ENCODE measurements at regions not wholly inside any gene's neighbourhood (a gene's known extent, or its start where the extent isn't known, plus 50 kb on each side); places are given as distances from the start of the nearest gene placed in this dataset.

DNA sequence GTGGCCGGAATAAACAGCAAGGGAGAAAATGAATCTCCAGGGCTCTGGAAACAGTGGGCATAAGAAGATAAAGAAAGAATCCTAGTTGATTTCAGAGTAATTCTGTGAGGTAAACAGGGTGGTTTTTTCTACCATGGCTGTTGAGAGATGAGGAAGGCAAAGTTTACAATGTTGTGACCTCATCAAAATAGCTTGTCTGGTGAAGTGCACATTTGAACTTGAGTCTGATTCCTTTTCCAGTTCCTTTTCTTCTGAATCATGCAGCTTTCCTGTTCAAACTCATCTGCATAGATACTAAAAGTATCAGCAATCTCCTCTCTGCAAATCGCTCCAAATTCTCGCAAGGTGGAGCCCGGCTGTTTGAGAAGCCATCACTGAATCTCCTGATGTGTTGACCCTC is 161.7 kb downstream of the PLPP3 start:
- DNase-seq, result no peak

DNA sequence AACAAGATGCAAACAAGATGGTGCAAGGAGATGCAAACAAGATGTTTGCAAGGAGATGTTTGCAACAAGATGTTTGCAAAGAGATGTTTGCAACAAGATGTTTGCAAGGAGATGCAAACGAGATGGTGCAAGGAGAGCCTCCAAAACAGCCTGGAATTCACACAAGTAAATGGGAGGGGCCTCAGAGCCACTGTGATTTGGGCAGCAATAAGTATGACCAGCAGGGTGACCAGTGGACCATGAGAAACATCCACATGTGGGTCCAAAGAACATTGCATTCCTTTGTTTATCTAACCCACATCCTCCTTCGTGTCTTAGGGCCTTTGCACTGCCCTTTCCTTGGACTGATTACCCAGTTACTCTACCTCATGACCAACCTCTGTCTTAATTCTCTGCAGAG is 162.9 kb downstream of the PLPP3 start:
- no peak for DNase-seq

DNA sequence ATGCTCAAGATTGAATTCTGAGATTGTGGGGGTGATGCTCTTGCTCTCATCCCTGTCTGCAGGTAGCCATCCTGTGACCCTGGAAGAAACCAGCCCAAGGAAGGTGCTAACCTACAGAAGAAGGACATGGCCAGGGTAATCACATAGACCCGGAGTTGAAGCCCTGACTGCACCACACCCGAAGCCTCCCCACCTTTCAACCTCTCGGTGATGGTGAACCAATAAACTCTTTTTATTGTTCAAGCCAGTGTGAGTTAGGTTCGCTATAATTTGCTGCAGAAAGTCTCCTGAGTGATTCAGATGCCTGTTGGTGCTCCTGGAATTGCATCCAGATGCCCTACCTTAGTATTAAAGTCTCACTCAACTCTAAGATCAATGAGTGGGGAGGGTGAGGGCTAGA is 163.6 kb downstream of the PLPP3 start:
- no peak for DNase-seq

DNA sequence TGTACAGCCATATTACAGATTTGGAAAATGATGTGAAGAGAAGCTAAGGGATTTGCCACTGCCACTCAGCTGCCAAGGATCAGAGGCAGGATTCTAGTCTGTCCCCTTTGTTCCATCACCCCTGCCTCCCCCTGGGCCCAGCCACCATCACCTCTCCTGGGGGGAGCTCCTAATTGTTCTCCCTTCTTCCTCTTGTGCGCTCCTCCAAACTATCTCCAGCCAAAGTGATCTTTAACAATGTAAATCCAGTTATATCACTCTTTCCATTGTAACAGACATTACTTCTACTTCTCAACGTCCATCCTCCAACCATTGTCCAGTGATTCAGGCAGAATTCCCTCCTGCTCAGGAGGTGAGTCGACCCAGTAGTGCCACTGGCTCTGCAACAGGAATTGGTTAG is 164.1 kb downstream of the PLPP3 start:
- no peak for DNase-seq

DNA sequence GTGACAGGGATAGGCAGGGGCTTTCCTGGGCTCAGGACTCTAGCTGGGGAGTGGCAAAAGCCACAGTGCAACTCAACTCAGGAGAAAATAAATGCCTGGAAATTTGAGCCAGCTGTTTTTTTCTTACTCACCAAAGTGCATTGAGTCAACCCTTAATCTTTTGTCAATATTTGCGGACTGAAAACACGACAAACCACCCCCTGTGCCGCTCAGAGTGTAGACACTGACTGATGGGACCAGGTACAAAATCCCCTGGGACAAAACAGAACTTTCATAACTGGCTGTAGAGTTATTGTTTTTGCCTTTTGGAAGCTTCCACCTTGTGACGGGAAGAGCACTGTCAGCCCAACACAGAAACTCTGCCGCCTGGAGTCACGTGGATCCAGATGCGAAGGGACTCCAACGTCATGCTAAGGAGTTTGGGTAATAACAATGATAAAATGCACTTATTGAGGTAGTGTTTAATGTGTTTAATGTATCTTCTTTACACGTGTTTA is 164.6 kb downstream of the PLPP3 start:
- DNase-seq, result no peak

DNA sequence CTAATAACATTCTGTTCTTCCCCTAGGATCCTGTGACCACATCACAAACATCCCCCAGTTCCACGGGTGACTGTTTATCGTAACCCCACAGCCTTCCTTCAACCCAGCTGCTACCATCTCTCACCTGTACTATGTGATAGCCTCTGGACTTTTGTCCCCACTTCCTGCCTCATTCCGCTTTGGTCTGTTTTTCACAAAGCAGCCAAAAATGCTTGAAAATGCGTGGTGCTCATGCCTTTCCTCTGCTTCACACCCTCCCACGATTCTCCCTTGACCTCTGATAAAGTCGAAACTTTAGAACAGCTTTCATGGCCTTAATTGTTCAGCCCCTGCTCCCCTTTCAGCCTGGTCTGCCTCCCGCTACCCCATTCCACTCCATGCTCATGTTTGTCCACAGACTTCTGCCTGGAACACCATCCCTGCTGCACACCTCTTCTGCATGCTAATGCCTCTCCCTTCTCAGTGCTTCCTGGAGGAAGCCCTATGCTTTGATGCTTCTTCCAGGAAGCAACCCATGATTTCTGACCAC is 165.6 kb downstream of the PLPP3 start:
- DNase-seq, result no peak

DNA sequence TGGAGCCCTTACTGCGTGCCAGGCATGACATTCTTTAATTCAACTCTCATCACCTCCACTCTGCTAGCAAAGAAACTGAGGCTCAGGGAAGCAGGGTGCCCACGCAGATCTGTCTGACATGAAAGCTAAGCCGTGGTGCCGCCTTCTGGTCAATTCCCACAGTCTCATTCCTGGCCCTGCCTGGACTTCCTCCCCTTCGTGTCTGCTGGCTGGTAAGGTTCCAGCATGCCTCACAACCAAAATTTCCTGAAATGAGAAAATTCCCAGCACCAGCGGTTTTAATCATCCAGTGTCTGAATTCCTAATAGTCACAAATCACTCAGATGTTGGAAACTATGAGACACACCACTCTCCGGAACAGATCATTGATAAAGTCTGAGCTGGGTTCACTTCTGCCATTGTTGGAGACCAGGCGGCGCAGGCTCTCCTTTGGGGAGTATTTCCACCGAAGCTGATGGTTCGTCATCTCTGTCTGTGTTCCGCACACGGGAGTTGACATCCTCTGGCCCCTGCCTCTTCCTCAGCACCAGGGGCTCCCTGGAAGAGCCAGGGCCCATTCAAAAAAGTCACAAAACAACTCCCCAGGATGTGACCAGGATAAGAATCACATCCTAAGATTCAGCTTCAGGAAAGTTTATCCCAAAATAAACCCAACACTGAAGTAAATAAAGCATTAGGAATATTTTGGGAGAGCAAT is 167.7 kb downstream of the PLPP3 start:
- DNase-seq, result no peak

DNA sequence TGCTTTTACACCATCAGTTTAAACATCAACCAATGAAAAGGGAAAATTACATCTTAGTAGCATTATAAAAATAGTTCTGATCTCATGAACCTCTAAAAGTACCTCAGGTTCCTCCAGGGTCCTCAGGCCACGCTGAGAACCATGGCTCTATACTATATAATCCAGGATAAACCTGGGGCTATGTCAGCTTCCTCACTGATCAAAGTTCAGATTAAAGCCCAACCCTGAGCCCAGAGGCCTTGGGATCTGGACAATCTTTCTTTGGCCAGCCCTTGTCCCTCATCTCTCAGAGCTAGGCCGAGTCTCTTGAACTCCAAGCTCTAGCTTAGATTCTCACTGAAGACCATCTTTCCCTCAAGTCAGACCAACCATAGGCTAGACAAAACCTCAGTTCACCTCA is 168.3 kb downstream of the PLPP3 start:
- DNase-seq, result no peak

DNA sequence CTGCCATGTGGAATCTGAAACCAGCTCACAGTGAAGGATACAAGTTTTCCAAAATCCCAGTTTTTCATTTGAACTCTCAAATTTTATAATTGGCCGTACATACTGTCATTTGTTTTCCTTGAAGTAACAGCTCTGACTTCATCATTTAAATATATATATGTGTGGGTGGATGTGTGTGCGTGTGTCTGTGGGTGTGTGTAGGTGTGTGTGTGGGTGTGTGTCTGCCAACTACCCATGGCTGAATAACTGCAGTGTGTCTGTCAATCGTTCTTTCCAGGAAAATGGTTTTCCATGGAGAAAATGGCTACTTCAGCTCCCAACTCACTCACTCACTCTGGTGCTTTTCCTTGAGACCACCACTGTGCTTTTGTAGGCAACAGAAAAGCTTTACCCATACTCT is 169.0 kb downstream of the PLPP3 start:
- no peak for DNase-seq

DNA sequence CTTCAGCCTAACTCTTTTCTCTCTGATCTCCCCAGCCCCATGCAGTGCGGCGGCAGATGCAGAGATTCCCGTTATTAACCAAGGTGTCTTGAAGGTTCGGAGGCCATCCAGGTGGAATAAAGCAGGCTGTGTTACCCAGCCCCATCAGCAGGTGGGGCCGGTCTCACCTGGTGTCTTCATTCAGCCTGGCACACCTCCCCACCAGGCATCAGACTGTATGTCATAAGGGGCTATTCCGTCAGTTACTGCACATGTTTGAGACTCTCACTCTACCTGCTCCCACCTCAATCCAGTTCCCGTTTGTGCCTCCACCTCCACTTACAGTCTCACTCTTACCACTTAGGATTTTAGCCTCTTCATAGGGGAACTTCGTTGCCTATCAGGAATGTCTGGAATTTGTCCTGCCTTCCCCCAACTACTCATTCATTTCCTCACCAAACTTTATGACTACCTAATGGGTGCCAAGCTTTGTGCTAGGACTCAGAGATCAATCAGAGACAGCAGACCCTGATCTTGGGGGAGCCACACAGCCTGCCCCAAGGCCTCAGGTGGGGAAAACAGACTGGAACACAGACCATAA is 170.2 kb downstream of the PLPP3 start:
- no peak for DNase-seq

DNA sequence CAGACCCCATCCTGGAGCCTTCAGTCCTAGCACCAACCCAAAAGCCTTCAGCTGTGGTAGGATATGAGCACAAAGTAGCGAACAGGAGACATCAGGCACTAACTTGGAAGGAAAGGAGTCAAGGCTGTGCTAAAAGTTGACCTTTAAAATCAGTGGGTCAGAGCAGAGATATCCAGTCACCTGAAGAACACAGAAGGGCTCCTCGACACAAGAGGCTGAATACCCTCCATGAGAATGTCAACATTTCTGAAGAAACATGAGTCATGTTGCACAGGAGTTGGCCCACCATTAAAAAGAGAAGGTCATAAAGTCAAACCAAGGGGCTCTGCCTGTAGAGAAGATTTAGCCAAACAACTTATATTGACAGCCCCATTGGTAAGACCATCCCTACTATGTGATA is 172.5 kb downstream of the PLPP3 start:
- no peak for DNase-seq

DNA sequence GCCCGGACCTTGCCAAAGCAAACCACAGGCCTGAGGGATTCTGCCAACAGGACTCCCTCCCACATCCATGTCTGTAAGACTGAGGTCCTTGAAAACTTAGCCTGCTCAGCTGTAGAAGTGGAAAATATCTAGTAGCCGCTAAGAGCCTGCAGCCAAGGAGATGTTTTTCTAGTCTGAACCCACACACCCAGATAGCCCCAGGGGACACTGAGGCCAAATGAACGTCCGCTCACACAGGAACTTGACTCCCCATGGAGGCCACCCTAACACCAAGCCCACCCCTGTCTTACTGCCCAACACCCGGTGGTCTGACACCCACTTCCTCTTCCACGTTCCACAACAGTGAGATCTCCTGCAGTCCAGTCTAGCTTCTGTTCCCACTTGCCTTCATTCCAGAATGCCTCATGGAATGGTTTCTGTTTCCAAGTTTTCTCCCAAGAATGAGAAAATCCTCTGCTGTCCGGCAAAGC is 174.8 kb downstream of the PLPP3 start:
- no peak for DNase-seq

DNA sequence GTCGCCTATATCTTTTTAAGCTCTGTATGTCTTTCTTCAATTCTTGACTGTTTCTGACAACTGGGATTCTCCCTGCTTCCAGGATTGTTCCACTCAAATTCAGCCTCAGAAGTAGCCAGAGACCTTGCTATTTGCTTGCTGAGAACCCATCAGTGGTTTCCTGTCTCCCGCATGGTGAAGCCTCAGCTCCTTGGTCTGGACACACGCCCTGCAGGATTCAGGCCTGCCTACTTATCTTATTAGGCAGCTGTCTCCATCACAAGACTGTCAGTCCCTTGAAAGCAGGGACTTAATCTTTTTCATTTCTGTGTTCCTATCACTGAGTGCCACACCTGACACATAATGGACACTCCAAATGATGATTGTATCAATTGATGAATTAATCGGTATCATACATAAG is 175.3 kb downstream of the PLPP3 start:
- DNase-seq, result no peak

DNA sequence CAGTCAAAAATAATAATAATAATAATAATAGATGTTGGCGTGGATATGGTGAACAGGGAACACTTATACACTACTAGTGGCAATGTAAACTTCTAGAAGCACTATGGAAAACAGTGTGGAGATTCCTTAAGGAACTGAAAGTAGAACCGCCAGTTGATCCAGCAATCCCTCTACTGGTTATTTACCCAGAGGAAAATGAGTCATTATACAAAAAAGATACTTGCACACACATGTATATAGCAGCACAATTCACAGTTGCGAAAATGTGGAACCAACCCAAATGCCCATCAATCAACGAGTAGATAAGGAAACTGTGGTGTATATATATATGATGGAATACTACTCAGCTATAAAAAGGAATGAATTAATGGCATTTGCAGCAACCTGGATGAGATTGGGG is 176.0 kb downstream of the PLPP3 start:
- DNase-seq, result no peak

DNA sequence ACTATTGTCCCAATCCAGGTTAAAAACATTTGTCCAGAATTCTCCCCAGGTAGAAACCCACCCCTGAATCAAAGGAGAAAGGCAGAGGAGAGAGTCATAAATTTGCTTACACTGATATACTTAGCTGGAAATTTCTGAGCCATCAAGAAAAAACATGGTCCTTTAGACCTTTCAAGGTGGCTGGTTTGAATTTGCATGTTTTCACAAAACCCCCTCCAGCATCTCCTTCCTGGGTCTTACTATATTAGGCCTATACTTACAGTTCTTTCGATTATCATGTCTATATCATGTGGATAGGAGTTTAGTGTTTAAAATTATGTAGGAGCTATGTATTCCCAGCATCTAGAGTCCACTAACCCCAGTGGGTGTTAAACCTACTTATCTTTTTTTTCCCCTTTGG is 178.2 kb downstream of the PLPP3 start:
- no peak for DNase-seq

DNA sequence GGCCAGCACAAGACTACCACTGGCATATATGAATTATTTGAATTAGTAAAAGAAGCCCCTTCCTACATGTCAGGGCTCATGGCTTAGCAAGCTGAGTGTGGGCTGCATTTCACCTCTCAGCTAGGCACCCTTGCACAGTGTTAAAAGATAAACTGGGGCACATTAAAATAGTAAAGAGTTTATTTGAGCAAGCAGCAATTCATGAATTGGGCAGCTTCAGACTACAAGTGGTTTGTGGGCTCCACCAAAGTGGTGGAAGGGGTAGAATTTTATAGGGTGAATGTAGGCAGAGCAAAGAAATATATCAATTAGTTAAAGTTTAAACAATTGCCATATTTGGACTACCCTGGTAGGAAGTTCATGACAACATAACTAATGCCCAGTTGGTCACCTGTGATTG is 178.8 kb downstream of the PLPP3 start:
- DNase-seq, result no peak

DNA sequence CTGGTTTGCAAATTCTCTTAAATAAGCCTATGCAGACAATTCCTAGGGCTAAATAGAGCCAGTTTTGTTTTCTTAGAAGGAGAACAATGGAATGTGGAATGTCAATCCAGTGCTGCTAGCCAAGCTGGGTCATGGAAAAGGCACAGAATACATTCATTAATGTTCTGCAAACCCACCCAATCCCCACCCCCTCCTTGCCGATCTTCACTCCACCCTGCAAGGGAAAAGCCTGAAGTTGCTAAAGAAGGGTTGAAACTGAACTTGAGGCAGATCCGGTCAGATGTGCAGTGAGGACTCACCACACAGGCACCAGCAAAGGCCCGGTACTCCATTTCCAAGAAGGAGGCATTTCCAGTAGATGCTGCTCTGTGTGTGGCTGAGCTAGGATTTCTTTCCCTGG is 179.6 kb downstream of the PLPP3 start:
- no peak for DNase-seq

DNA sequence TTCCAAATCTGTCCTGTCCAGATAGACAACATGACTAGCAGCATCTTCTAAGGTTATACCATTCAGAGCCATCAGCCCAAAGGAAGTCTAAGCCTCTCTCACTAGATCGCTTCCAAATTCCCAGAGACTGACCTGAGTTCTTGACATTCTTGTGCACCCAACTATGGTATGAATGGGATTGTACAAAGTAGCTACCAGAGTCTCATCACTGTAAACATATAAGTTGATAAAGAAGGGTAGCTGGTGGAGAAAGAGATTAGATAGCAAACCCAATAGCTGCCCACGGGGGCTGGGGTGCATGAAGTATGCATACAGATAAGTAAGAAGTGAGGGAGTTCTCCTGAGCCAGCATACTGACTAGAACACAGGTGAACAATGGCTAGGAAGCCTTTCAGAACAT is 180.0 kb downstream of the PLPP3 start:
- DNase-seq, result no peak

DNA sequence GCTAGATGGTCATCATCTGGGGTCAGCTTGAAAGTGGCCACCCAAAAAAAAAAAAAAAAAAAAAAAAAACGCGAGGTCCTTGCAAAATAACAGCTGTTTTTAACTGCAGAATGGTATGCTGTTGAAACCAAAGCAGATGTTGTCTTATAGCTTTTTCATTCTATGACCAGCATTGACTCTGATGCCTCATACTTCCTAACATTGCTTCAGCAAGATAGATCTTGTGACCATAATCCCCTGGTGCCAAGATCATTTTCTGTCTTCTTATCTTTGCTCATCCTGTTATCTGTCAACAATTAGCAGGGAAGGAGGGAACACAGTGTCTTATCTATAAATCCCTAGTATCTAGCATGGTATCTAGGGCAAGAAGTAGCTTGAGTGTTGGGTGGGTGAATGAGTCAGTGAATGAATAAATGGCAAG is 181.5 kb downstream of the PLPP3 start:
- no peak for DNase-seq

DNA sequence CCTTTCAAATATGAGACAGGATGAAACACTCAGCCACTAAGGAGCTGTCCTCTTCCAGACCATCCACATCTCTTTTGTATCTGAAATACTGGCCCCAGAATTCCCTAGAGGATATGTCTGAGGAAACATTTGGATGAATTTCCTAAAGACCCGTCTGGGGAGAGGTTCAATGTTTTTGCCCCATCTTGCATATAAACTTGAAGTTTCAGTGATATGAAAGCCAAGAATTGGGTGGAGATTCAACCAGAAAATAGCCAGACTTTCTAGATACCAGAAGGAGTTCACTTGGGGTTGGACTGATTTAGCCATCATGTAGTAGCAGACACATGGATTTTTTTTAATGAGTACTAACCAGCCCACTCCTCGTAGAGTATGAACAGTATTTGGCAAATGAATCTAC is 182.0 kb downstream of the PLPP3 start:
- DNase-seq, result no peak

DNA sequence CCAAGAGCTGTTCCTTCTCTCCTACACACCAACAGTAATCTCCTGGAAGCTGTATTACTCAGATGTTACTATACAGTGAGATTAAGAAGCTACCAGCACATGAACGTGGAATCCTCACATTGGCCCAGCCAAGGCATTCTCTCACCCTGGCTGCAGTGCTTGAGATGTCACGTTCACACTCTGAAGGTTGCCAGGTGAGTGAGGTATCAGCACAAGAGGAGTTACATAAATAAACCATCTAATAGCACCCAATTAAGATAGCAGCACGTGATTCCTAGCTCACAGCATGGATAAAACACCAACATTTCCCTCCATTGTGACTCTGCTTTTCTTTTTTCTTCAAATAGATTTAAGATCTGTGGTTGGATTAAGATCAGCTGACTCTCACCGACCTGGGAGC is 182.8 kb downstream of the PLPP3 start:
- DNase-seq, result no peak

DNA sequence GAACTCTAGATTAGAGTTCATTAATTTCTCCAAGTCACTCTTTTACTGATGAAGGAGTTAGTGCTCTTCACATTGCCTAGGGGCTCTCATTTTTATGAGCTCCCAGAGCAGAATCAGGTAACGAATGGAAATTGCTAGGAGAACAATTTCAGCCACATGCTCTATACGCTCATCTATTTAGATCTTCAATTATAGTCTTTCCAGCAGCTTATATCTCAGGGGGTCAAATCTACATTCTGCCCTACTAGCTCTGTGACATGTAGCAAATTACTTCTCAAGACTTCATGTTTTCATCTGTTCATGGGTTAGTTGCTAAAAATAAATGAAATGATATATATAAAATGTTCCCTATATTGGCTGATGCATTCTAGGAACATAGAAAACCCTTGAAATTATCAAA is 183.6 kb downstream of the PLPP3 start:
- DNase-seq, result no peak

DNA sequence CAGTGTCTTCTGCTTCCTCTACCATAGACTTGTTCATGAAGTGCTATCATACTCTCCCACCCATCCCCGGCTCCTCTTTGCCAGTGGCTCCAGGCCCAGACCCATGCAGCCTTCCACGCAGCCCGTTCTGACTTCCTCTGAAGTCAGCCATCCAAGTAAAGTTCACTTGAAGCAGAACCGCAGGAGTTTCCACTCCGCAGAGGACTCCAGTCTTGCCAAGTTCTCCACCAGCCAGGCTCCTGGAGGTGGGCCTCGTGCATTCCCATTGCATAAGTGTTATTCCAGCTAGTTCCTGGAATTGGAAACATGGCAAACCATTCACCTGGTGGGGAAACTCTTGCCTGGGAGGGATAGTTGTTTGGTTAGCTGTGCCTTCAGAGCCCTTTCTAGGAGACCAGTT is 185.1 kb downstream of the PLPP3 start:
- DNase-seq, result no peak

DNA sequence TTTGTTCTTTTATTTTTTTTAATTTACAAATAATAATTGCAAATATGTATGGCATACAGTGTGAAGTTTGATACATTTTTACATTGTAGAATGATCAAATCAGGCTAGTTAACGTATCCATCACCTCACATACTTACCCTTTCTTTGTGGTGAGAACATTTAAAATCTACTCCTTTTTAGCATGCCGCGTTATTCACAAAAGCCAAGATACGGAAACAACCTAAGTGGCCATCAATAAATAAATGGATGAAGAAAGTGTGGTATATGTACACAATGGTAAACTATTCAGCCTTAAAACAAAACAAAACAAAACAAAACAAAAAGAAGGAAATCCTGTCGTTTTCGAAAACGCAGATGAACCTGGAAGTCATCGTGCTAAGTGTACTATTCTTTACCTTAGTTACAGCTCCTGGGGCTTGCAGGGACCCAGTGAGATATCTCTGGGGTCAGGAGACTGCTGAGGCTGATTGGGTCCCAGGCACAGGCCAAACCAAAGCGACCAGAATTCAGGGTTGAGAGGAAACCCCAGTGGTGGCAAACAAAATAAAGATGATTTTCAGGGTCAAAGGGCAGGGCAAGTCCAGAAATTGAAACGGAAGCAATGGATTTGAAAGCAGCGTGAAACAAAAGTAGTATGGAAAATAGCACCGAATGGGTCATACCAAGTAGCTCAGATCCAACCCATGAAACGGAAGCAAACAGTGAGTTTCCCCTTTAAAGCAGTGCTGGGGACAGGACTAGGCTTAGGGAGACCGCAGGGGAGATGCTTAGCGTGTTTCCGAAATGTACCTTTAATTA is 188.2 kb downstream of the PLPP3 start:
- no peak for DNase-seq
